GM20000 (cell line): ENCODE measurements at regions not wholly inside any gene's neighbourhood (a gene's known extent, or its start where the extent isn't known, plus 50 kb on each side); places are given as distances from the start of the nearest gene placed in this dataset.

Experiments
- DNase-seq: peaks from one replicate; pipeline ENCODE4 v3.0.0; 2012; ENCODE audit warnings: low spot score
- CTCF ChIP-seq: IDR thresholded peaks from 2 replicates; pipeline ENCODE4 v1.5.1; 2012; ENCODE audit warnings: mild to moderate bottlenecking, control low read depth; ENCODE audit errors: extremely low read depth, missing control alignments

GRCh38 chrX:873016-873415 lies 242.4 kb downstream of the SHOX start:
- no peak for TF ChIP-seq CTCF
- DNase-seq = no peak

GRCh38 chrX:872090-872489 lies 241.5 kb downstream of the SHOX start:
- TF ChIP-seq CTCF = no peak
- DNase-seq = no peak

DNA sequence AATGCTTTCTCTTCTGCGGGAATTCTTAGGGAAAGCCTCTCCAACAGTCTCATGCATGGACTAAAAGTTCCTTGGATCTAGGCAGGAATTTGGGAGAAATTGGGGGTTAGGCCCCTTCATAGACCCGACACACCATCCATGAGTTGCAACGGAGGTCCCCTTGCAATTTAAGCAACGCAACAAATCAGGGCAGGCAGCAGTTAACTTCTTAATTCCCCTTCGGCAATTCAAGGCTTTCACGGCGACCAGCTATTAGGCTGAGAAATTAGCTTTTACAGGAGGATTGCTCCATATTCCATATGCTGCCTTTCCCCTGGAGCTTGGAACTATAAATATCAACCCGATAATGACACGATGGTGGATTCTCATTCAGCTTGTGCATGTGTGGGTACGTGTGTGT lies 241.0 kb downstream of the SHOX start:
- TF ChIP-seq CTCF = no peak
- DNase-seq = no peak

DNA sequence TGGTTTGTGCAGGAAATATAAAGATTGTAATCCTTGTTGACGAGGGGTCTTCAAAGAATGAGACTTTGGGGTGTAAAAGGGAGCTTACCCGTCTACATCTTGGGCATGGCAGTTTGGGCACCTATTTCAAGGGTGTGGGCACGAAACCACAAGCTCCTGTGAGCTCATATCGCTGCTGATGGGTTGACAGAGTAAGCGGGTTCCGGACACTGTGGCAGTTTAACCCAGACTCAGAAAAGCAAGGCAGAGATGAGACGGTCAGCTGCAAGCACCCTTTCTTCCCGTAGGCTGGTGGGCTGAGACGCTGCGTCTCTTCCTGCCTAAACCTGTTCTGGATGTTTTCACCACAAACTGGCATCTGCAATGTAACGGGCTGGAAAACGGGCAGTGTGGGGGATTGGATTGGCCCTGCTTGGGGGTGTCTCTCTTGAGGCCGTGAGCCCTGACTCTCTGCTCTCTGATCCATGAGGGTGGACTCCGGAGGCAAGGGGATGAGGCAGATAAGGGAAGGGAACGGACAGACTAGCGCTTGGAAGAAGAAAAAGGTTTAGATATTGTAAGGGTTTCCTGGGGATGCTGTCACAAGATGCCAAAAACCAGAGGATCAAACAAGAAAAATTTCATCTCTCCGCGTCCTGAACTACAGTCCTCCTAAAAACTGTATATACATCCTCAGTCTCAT lies 237.5 kb downstream of the SHOX start:
- DNase-seq = no peak
- TF ChIP-seq CTCF = no peak

DNA sequence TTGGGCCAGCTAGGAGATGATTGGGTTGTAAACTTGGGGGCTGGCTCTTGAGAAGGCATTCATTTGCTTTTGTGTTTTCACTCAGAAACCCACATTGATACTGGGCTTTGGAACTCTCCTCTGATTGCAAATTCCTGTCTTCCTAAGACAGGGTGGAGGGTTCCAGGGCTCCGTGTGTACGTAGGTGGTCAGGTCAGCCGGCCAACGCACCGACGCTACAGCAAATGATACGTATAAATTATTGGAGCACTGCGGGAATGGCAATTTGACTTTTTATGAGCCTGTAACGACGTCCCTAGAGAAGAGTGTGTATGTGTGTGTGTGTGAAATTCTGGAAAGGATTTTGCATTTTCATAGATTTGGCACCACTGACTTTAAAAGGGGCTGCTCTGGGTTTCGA lies 236.9 kb downstream of the SHOX start:
- TF ChIP-seq CTCF = no peak
- DNase-seq = no peak

DNA sequence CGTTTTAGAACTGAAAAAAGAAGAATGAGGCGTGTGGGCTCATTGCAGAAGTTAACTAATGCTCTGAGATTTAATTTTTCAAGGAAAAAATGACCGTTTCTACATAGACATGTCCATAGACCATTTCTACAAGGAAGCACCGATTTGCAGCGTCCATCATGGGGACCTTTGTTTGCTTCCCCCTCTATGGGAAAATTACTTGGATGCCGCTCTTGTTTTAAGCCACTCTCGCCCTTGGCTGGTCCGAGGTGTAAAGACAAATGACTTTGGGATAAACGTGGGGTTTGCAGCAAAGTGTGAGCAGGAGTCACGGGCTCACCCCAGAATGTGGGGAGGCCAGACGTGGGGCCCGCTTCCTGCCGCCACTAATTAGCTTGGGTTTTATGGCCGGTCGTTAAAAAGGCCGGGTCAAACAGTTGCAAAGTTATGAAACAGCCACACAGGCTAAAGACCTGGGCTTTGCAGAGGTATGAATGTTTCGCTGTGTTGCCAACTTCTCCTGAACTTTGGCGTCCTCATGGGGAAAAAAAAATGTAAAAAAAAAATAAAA lies 235.9 kb downstream of the SHOX start:
- DNase-seq = no peak
- no peak for TF ChIP-seq CTCF

GRCh38 chrX:865422-865821 lies 234.8 kb downstream of the SHOX start:
- no peak for TF ChIP-seq CTCF

More at GRCh38 chrX:865422-865821, 234.8 kb downstream of the SHOX start:
- DNase-seq = no peak
